Bone marrow (tissue), 2 donors: ENCODE measurements at regions not wholly inside any gene's neighbourhood (a gene's known extent, or its start where the extent isn't known, plus 50 kb on each side); places are given as distances from the start of the nearest gene placed in this dataset.

Experiments
- DNase-seq, 2 donors: peaks; one replicate each; lab custom pipeline; 2025; lab: John Stamatoyannopoulos, UW

- no peak for DNase-seq
Observed at GRCh38 chr13:109670776-109671175, 115.6 kb downstream of the IRS2 start.

- DNase-seq = no peak
Observed at GRCh38 chr13:109669956-109670355, 116.4 kb downstream of the IRS2 start.

- DNase-seq = no peak
Observed at GRCh38 chr13:109669234-109669612, 117.2 kb downstream of the IRS2 start.

DNA sequence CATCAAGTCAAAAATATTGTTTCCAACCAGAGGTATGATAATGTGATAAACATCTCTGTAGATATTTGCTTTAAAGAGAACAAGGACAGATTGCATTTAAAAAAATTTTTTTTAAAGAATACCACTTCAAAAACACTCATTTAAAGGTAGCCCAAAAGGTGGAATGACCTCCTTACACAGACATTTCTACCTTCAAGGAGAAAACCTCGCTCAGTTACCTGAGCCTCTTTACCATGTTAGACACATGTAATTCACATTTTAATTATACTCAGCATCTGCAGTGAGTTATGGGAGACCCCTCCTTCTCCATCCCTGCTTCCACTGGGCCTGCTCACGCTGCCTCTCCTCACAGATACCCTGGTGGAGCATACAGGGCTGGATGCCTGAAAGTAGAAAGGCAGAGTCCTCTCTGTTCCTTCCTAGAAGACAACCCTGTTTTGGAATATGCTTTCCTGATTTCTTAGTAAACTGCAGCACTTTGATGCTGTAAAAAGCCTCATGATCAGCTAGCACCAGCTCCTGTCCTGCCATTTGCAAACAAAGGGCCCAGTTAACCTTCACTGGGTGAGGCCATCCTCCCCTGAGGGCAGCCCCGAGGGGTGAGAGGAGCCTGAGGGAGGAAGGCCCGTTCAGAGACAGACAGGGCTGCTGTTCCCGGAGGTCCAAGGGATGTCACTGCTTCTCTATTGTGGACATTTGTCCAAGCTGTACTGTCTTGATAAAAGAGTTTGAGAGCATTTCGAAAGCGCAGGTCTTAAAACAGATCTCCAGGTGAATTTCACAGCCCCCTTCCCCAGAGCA is 117.8 kb downstream of the IRS2 start:
- no peak for DNase-seq

DNA sequence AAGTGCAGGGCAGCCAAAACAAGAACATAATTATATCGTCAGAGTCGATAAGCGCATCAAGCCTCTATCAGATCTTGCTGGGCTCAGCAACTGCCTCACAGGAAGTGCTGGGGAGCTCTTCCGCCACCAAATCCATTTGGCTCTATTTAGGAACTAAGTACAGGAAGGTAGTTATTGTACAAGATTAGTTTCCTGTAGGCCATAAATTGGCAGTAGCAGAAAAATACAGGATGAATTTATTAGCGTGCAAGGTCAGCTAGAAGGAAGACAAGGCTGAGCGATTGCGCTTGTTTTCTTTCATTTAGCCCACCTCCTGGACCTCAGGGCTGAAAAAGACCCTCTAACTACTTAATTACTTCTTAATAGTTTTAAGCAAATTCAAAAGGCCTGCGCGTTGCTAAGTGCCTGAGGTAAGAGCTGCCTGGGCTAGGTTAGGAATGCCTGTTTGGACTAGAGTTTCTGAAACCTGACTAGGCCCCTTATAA is 118.5 kb downstream of the IRS2 start:
- DNase-seq = no peak

DNA sequence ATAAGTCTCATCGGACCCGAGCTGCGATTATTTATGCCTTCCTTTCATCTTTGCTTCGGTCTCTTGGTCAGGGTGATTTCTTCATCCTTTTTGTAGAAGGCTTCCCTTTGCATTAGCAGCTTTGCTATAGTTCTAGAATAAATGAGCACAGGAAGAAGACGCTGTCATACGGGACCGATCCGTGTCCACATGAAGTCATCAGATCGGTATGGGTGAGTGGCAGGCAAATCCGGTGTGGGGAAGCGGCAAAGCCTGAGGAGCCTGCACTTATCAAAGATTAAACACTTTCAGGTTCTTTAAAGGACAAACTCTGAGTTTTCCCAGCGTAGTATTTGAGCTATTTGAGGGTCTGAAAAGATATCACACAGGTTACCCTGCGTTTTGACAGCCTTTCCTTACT is 119.3 kb downstream of the IRS2 start:
- no peak for DNase-seq

DNA sequence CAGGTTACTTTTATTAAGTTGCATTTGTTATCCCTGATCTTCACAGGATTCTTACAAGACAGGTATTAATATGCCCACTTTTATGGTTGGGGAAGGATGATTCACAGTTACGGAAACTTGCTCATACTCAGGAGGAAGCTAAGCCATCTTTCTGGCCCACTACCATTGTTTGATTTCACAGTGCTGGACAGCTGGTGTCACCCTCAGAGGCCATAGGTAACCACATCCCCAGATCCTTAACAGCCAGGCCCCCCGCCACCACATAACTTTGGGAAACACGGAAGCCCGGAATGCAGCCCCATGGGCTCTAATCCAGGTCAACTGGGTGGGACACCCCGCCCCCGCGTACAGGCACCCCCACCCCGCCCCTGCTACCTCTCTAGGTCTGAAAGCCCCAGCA is 119.7 kb downstream of the IRS2 start:
- no peak for DNase-seq

- no peak for DNase-seq
Observed at GRCh38 chr13:109665781-109666249, 120.6 kb downstream of the IRS2 start.

- DNase-seq = no peak
Observed at GRCh38 chr13:109665240-109665639, 121.1 kb downstream of the IRS2 start.

- DNase-seq = no peak
Observed at GRCh38 chr13:109657395-109657794, 129.0 kb downstream of the IRS2 start.

DNA sequence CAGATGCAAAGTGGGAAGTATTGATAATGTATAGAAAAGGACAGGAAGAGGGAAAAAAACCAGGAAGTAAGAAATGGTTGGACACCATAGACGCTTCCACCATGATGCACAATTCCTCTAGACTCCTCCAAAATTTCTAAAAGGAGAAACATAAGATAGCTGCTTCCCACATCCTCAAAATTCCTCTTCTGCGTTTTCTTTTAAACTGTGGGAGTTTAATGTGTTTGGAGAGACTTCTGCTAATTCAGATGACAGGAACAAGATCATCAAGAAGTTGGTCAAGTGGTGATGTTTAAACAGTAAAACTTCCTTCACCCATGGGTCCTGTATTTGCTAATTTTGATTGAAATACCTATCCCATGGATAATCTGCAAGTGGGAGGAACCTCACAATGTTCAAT is 130.2 kb downstream of the IRS2 start:
- DNase-seq = no peak

DNA sequence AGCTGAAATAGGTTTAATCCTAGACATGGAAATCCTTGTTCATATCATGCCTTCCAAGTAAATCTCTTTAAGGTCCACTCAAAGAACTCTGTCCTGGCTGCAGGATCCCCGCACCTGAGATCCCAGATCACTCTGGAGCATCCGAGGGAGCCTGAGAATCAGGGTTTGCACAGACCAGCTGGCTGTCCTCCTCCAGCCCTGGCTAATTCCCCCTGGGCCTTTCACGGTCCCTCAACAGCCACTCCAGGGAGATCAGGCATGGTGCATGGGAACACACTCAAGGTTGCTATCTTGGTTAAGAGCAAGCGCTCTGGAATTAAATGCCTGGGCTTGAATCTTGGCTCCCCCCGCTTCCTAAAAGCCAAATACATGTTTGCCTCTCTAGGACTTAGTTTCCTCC is 130.8 kb downstream of the IRS2 start:
- DNase-seq = no peak

GRCh38 chr13:109655206-109655600 is 131.2 kb downstream of the IRS2 start:
- DNase-seq = no peak

DNA sequence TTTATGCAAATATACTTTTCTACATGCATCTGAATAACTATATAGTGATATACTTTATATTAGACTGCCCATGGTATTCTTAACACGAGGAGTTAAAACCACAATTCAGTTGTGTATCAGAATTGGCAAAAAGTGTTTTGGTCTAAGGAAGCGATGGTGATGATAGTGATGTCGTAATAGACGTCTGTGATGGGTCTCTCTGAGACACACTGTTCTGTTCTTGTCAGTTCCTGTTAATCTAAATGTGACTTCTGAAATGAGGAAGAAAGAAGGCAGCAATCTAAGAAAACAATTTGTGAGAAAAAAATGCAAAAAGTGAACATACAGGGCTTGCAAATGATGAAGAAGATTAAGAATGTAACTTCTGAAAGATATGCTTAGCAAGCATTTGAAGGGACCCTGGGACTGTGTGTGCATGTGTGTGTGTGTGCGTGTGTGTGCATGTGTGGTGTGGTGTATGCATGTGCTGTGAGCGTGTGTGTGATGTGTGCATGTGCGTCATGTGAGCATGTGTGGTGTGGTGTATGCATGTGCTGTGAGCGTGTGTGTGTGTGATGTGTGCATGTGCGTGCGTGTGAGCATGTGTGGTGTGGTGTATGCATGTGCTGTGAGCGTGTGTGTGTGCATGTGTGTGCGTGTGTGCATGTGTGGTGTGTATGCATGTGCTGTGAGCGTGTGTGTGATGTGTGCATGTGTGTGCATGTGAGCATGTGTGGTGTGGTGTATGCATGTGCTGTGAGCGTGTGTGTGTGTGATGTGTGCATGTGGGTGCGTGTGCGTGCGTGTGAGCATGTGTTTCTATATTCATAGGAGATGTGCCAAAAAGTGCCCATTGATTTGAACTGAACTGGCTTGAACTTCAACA is 131.8 kb downstream of the IRS2 start:
- DNase-seq = peak in 1 of 2 donors; percentile 92

DNA sequence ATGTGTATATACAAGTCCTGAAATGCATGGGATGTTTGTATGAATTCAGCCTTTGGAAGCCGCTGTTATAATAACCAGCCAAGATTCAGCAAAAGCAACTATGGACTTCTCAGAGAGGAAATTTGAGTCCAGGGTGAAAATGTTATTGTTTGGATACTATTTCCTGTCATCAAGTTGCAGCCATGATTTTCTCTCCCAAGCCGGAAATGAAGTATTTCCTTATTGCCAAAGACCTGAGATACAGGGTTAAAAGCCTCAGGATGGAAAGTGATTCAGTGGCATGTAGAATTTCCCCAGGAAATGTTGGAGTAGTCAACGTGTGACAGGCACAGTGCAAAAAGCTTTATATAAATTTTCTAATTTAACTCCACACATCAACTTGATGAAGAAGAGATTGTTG is 133.9 kb downstream of the IRS2 start:
- DNase-seq = no peak

- no peak for DNase-seq
Observed at GRCh38 chr13:109651854-109652253, 134.5 kb downstream of the IRS2 start.

GRCh38 chr13:109651311-109651710 is 135.1 kb downstream of the IRS2 start:
- no peak for DNase-seq

DNA sequence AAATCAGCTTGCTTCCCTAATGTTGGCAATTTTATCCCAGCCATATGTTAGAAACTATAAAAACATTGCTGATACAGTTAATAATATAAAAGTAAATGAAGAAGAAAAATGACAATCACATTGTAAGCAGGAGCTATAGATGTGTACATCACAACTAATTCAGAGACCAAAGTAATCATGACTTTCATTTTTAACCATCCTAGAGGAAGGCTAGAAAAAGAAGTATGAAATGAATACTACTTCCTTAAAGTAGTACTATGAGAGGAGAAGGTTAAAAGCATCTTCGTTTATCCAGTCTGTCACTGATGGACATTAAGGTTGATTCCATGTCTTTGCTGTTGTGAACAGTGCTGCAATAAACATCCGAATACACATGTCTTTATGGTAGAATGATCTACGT is 135.5 kb downstream of the IRS2 start:
- peak in 1 of 2 donors; percentile 17 for DNase-seq

- no peak for DNase-seq
Observed at GRCh38 chr13:109649713-109650112, 136.7 kb downstream of the IRS2 start.

- no peak for DNase-seq
Observed at GRCh38 chr13:109647699-109648098, 138.7 kb downstream of the IRS2 start.

DNA sequence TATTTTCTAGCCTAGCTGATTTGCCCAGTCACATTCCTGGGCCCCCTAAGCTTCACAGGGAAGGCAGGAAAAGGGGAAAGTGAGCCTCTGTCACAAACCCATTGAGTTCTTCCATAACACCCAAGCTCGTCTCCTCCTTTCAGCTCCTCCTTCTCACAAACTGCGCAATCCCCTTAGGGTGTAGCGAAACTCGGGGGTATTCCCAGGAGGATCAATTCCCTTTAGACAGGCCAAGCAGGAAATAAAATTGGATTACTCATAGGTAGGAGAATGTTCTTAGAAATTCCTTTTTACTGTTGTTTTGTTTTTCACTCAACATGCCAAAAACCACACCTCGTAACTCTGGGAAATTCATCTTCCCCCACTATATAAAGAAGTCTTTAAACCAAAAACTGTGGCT is 139.3 kb downstream of the IRS2 start:
- no peak for DNase-seq

- no peak for DNase-seq
Observed at GRCh38 chr13:109646423-109646822, 140.0 kb downstream of the IRS2 start.

GRCh38 chr13:109645831-109646230 is 140.6 kb downstream of the IRS2 start:
- DNase-seq = no peak
